Prostate gland (tissue), 2 donors: ENCODE measurements at regions not wholly inside any gene's neighbourhood (a gene's known extent, or its start where the extent isn't known, plus 50 kb on each side); places are given as distances from the start of the nearest gene placed in this dataset.

Experiments used
- DNase-seq: peaks from one replicate; pipeline ENCODE4 v3.0.0-alpha.2; 2019; ENCODE audit warnings: low spot score
- H3K27ac ChIP-seq, 2 donors: fragments of 200-600 bp; sonication (generic); 2 replicates each; pipeline ENCODE4 v1.5.1; 2017 to 2019
- H3K27me3 ChIP-seq: fragments of 200-600 bp; sonication (generic); replicated peaks from 2 replicates; pipeline ENCODE4 v1.5.1; 2019; ENCODE audit not compliant: insufficient read depth
- H3K36me3 ChIP-seq, 2 donors: fragments of 200-600 bp; sonication (generic); 1 replicate in 1 of 2; 2 replicates in 1 of 2; pipeline versions ENCODE4 v1.5.1 to v1.8.1; 2017 to 2019
- H3K4me1 ChIP-seq: fragments of 200-600 bp; sonication (generic); replicated peaks from 2 replicates; pipeline ENCODE4 v1.5.1; 2019
- H3K4me3 ChIP-seq, 2 donors: fragments of 200-600 bp; sonication (generic); 2 replicates each; pipeline ENCODE4 v1.5.1; 2017 to 2019
- H3K9me3 ChIP-seq: fragments of 200-600 bp; sonication (generic); 2 replicates; pipeline ENCODE4 v1.5.1; 2017
- POLR2A ChIP-seq: fragments of 450-650 bp; IDR thresholded peaks from one replicate; pipeline ENCODE4 v1.6.1; 2016; ENCODE audit warnings: antibody characterized with exemption, mild to moderate bottlenecking
- POLR2AphosphoS5 ChIP-seq: sonication (generic); formaldehyde crosslinking; IDR thresholded peaks from one replicate; pipeline ENCODE4 v1.6.1; 2017; ENCODE audit warnings: antibody characterized with exemption
- WGBS: methylation state at CpG from one replicate; pipeline ENCODE4 v1.1.5; 2018; 5-methylcytosine and 5-hydroxymethylcytosine counted together
- intact Hi-C: fragments of 100-400 bp; cut with DNase I; formaldehyde crosslinking; loops from one replicate; pipeline ENCODE4 v1.14.2; 2022
- TF ChIP-seq, protein P1 (sequence below), 4 experiments: fragments of 200-600 bp in 2 of 4; fragments of 450-650 bp in 2 of 4; sonication (generic) in 2 of 4; IDR thresholded peaks; 1 replicate in 3 of 4; 2 replicates in 1 of 4; pipeline ENCODE4 v1.5.1; 2016 to 2019; ENCODE audit warnings: antibody characterized with exemption in 4 of 4, mild to moderate bottlenecking in 2 of 4, moderate library complexity in 2 of 4

DNA sequence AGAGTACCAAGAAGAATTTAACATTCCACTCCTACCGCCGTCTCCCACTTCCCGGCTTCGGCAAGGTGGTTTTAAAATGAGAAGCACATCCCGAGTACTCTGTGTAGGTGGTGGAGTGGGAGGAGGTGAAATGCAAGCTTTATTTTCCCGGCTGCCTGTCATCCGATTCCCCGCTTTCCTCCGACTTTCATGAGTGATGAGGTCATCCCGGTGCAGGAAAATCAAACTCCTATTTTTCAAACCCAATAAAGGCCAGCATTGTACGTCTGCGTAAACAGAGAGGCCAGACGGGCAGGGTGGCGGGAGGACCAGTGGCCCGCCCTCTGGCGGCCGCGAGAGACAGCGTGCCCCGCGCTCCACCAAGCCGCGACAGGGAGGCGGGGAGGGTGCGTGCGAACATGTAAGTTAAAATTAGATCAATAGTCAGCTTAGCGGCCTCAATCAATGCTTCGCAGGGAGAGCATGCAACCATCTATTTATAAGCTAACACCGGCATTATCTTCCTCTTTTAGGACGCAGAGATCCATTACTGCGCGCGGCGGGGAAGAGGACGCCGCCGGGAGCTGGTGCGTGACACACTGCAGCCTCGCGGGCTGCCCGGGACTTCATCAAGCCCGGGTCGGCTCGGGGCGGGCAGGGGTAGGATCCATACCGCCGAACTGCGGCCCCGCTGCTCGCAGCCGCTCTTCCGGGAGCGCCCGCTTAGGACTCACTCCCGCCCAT lies 163.3 kb downstream of the CD47 start:
- 3% methylated on average over 54 of the region's 55 CpGs for WGBS
- no peaks in the 10 kb centered on the region for H3K9me3 ChIP-seq

DNA sequence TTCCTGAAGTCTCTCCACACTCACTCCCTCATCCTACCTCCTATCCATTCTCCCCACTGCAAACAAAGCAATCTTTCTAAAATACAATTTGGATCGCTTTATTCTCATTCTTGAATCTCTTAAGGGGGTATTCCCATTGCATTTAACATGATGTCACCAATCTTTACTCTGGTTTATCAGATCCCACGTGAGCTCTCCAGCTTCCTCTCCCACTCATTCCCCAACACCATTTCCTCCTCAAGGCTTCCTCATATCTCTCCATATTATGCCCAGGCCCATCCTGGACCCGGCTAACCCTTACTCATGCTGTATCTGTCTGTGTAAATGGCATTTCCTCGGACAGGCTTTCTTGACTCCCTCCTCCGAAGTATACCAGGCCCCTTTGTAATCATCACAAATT lies 165.0 kb downstream of the CD47 start:
- Histone ChIP-seq H3K4me3 (no peak overlapping the region), H3K9me3 (no peaks in the 10 kb centered on the region), H3K4me1 (no peaks in the 10 kb centered on the region), H3K27me3 (no peaks in the 10 kb centered on the region), H3K27ac (no peak overlapping the region), H3K36me3 (no peaks in the 10 kb centered on the region)
- no peak for DNase-seq
- TF ChIP-seq POLR2A (no peak), POLR2AphosphoS5 (no peak)
- TF ChIP-seq, protein P1, sequence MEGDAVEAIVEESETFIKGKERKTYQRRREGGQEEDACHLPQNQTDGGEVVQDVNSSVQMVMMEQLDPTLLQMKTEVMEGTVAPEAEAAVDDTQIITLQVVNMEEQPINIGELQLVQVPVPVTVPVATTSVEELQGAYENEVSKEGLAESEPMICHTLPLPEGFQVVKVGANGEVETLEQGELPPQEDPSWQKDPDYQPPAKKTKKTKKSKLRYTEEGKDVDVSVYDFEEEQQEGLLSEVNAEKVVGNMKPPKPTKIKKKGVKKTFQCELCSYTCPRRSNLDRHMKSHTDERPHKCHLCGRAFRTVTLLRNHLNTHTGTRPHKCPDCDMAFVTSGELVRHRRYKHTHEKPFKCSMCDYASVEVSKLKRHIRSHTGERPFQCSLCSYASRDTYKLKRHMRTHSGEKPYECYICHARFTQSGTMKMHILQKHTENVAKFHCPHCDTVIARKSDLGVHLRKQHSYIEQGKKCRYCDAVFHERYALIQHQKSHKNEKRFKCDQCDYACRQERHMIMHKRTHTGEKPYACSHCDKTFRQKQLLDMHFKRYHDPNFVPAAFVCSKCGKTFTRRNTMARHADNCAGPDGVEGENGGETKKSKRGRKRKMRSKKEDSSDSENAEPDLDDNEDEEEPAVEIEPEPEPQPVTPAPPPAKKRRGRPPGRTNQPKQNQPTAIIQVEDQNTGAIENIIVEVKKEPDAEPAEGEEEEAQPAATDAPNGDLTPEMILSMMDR (IDR thresholded peaks at IDR 0.05), result no peak
- intact Hi-C loops, result loop anchor here (5.0 kb wide), 1 partner anchor 689 kb away; no protein-coding TSS in a partner anchor
- WGBS, result 94% methylated on average over 5 of the region's 5 CpGs

More for the DNA sequence above, 163.3 kb downstream of the CD47 start:
- no peaks in the 10 kb centered on the region for H3K27me3 ChIP-seq
- H3K27ac ChIP-seq, result no peak overlapping the region
- H3K4me1 ChIP-seq, result no peaks in the 10 kb centered on the region
- TF ChIP-seq, protein P1 (IDR thresholded peaks at IDR 0.05), result peak; percentile 83 to 87 (median 85)
- TF ChIP-seq POLR2AphosphoS5 (peak; percentile 38), POLR2A (no peak)
- DNase-seq, result peak; percentile 49
- intact Hi-C loops, result loop anchor here (5.0 kb wide), 1 partner anchor 690 kb away; no protein-coding TSS in a partner anchor
- H3K36me3 ChIP-seq, result no peaks in the 10 kb centered on the region
- peak overlapping the region; percentile 26 to 41 for H3K4me3 ChIP-seq

DNA sequence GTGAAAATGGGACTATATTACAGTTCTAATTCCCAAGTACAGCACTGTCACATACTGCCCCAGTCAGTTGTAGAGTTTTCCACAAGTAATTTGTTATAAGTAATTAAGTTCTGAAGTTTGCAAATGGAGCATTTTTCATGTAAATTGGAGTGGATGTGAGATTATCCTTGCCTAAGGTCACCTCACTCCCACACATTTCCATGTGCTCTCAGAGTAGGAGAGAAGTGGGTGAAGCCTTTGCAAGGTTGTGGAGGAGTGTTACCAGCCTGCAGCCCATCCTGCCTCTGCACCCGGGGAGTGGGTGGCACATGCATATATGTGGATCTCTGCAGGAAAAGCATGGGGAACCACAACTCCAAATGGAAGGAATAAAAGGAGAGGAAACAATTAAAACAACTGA lies 169.8 kb downstream of the CD47 start:
- intact Hi-C loops, result no loop called here
- no peak overlapping the region for H3K27ac ChIP-seq
- H3K36me3 ChIP-seq, result no peaks in the 10 kb centered on the region
- no peaks in the 10 kb centered on the region for H3K4me1 ChIP-seq
- H3K4me3 ChIP-seq, result no peak overlapping the region
- TF ChIP-seq, protein P1 (IDR thresholded peaks at IDR 0.05), result no peak
- TF ChIP-seq POLR2A (no peak), POLR2AphosphoS5 (no peak)
- no peaks in the 10 kb centered on the region for H3K9me3 ChIP-seq
- DNase-seq, result no peak
- WGBS, result 85% methylated on average over 1 of the region's 1 CpG
- H3K27me3 ChIP-seq, result no peaks in the 10 kb centered on the region

DNA sequence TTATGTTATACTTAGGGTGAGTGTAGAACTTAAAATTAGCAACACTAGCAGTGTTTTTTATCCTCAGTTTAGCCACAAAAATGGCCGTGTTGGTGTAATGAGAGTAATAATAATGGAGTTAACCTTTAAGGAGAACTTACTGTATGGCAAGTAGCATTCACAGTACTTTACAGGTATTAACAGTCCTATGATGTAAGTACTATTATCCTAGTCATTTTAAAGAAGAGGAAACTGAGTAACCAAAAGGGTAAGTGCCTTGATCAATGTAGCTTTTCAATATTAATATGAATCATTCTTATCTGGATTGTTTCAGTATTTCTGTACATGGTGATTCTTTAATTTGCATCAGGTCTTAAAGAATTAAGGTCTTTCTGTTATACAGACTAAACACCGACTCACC lies 170.3 kb downstream of the CD47 start:
- Histone ChIP-seq H3K9me3 (no peaks in the 10 kb centered on the region), H3K36me3 (no peaks in the 10 kb centered on the region), H3K27ac (no peak overlapping the region), H3K4me3 (no peak overlapping the region), H3K27me3 (no peaks in the 10 kb centered on the region), H3K4me1 (no peaks in the 10 kb centered on the region)
- WGBS, result 87% methylated on average over 2 of the region's 2 CpGs
- intact Hi-C loops, result no loop called here
- TF ChIP-seq POLR2AphosphoS5 (no peak), POLR2A (no peak)
- TF ChIP-seq, protein P1 (IDR thresholded peaks at IDR 0.05), result no peak
- DNase-seq, result no peak

DNA sequence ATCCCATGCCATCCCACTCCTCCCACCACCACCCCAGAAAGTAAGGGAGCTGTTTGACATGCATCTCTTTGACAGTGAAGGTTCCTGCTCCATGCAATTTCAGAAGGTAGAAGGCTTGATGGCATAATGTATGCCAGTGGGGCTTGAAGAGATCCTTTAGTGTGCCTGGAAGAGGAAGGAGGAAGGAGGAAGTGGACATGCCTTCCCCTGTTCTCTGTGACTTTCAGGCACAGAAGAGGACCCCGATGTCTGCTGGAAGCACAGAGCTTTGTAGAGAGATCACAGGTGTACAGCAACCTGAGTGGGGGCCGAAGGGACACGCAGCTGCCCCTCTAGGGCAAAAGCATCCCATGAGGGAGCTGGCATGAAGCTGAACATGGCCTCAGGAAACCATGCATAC lies 171.6 kb downstream of the CD47 start:
- 85% methylated on average over 3 of the region's 3 CpGs for WGBS
- Histone ChIP-seq H3K9me3 (no peaks in the 10 kb centered on the region), H3K4me3 (no peak overlapping the region), H3K27me3 (no peaks in the 10 kb centered on the region), H3K4me1 (no peaks in the 10 kb centered on the region), H3K36me3 (no peaks in the 10 kb centered on the region), H3K27ac (no peak overlapping the region)
- intact Hi-C loops, result no loop called here
- no peak for DNase-seq
- no peak for TF ChIP-seq POLR2AphosphoS5
- TF ChIP-seq, protein P1 (IDR thresholded peaks at IDR 0.05), result no peak
- no peak for TF ChIP-seq POLR2A
